GM21619 (cell line): ENCODE measurements at regions not wholly inside any gene's neighbourhood (a gene's known extent, or its start where the extent isn't known, plus 50 kb on each side); places are given as distances from the start of the nearest gene placed in this dataset.

Experiments
- ATAC-seq: cut with Tn5 transposase; IDR thresholded peaks from one replicate; pipeline ENCODE4 v1.9.1; 2021; ENCODE audit not compliant: unreplicated experiment

- ATAC-seq: no peak
Observed at GRCh38 chr13:90084684-90085290, 1262.7 kb upstream of the MIR17HG start.

GRCh38 chr13:90089051-90089450 is 1258.4 kb upstream of the MIR17HG start:
- no peak for ATAC-seq

GRCh38 chr13:90091611-90092010 is 1255.9 kb upstream of the MIR17HG start:
- ATAC-seq: no peak

GRCh38 chr13:90094357-90094756 is 1253.1 kb upstream of the MIR17HG start:
- no peak for ATAC-seq

- ATAC-seq: no peak
Observed at GRCh38 chr13:90098577-90098976, 1248.9 kb upstream of the MIR17HG start.

- no peak for ATAC-seq
Observed at GRCh38 chr13:90099847-90100246, 1247.6 kb upstream of the MIR17HG start.

GRCh38 chr13:90103099-90103784 is 1244.2 kb upstream of the MIR17HG start:
- no peak for ATAC-seq

- ATAC-seq: no peak
Observed at GRCh38 chr13:90104764-90105163, 1242.7 kb upstream of the MIR17HG start.

- ATAC-seq: no peak
Observed at GRCh38 chr13:90105276-90105675, 1242.2 kb upstream of the MIR17HG start.

GRCh38 chr13:90105849-90106496 is 1241.5 kb upstream of the MIR17HG start:
- no peak for ATAC-seq

GRCh38 chr13:90107661-90108060 is 1239.8 kb upstream of the MIR17HG start:
- ATAC-seq: no peak

- no peak for ATAC-seq
Observed at GRCh38 chr13:90108547-90108946, 1238.9 kb upstream of the MIR17HG start.

- no peak for ATAC-seq
Observed at GRCh38 chr13:90116121-90116520, 1231.4 kb upstream of the MIR17HG start.

GRCh38 chr13:90118467-90119071 is 1228.9 kb upstream of the MIR17HG start:
- ATAC-seq: no peak

GRCh38 chr13:90120026-90120425 is 1227.5 kb upstream of the MIR17HG start:
- ATAC-seq: no peak

- no peak for ATAC-seq
Observed at GRCh38 chr13:90121784-90122183, 1225.7 kb upstream of the MIR17HG start.

GRCh38 chr13:90122531-90122930 is 1225.0 kb upstream of the MIR17HG start:
- ATAC-seq: no peak

- no peak for ATAC-seq
Observed at GRCh38 chr13:90135558-90135957, 1211.9 kb upstream of the MIR17HG start.

GRCh38 chr13:90142251-90142650 is 1205.2 kb upstream of the MIR17HG start:
- no peak for ATAC-seq

- no peak for ATAC-seq
Observed at GRCh38 chr13:90154311-90154960, 1193.1 kb upstream of the MIR17HG start.

GRCh38 chr13:90156390-90156789 is 1191.1 kb upstream of the MIR17HG start:
- no peak for ATAC-seq
